ENCODE measurements at regions not wholly inside any gene's neighbourhood (a gene's known extent, or its start where the extent isn't known, plus 50 kb on each side); places are given as distances from the start of the nearest gene placed in this dataset.

- no peak overlapping the region for H3K4me3 ChIP-seq (ENCODE audit: low read length)
- no peak for DNase-seq (ENCODE audit: low read depth, low spot score)
Measured at GRCh38 chr11:111101881-111102280, 143.6 kb upstream of the POU2AF2 start.

- DNase-seq (ENCODE audit: low read depth, low spot score) = no peak
- H3K4me3 ChIP-seq (ENCODE audit: low read length) = no peak overlapping the region
Measured at GRCh38 chr11:111099028-111099713, 146.4 kb upstream of the POU2AF2 start.

GRCh38 chr11:111098091-111098490 is 147.4 kb upstream of the POU2AF2 start:
- DNase-seq (ENCODE audit: low read depth, low spot score) = no peak
- H3K4me3 ChIP-seq (ENCODE audit: low read length) = no peak overlapping the region

- DNase-seq (ENCODE audit: low read depth, low spot score) = no peak
- no peak overlapping the region for H3K4me3 ChIP-seq (ENCODE audit: low read length)
Measured at GRCh38 chr11:111097191-111097590, 148.3 kb upstream of the POU2AF2 start.

GRCh38 chr11:111095327-111095726 is 150.2 kb upstream of the POU2AF2 start:
- no peak for DNase-seq (ENCODE audit: low read depth, low spot score)
- H3K4me3 ChIP-seq (ENCODE audit: low read length) = no peak overlapping the region

GRCh38 chr11:111093061-111093460 is 152.5 kb upstream of the POU2AF2 start:
- H3K4me3 ChIP-seq (ENCODE audit: low read length) = no peak overlapping the region
- DNase-seq (ENCODE audit: low read depth, low spot score) = no peak

GRCh38 chr11:111091321-111091938 is 154.1 kb upstream of the POU2AF2 start:
- no peak for DNase-seq (ENCODE audit: low read depth, low spot score)
- no peak overlapping the region for H3K4me3 ChIP-seq (ENCODE audit: low read length)

GRCh38 chr11:111089759-111090158 is 155.8 kb upstream of the POU2AF2 start:
- DNase-seq (ENCODE audit: low read depth, low spot score) = no peak
- H3K4me3 ChIP-seq (ENCODE audit: low read length) = no peak overlapping the region

GRCh38 chr11:111088847-111089355 is 156.6 kb upstream of the POU2AF2 start:
- no peak for DNase-seq (ENCODE audit: low read depth, low spot score)
- H3K4me3 ChIP-seq (ENCODE audit: low read length) = no peak overlapping the region

GRCh38 chr11:111086058-111086457 is 159.5 kb upstream of the POU2AF2 start:
- no peak for DNase-seq (ENCODE audit: low read depth, low spot score)
- H3K4me3 ChIP-seq (ENCODE audit: low read length) = no peak overlapping the region

- no peak for DNase-seq (ENCODE audit: low read depth, low spot score)
- no peak overlapping the region for H3K4me3 ChIP-seq (ENCODE audit: low read length)
Measured at GRCh38 chr11:111082664-111083063, 162.9 kb upstream of the POU2AF2 start.

- no peak overlapping the region for H3K4me3 ChIP-seq (ENCODE audit: low read length)
- no peak for DNase-seq (ENCODE audit: low read depth, low spot score)
Measured at GRCh38 chr11:111081021-111081511, 164.5 kb upstream of the POU2AF2 start.

- no peak for DNase-seq (ENCODE audit: low read depth, low spot score)
- no peak overlapping the region for H3K4me3 ChIP-seq (ENCODE audit: low read length)
Measured at GRCh38 chr11:111077530-111078322, 167.8 kb upstream of the POU2AF2 start.

GRCh38 chr11:111069066-111069465 is 176.5 kb upstream of the POU2AF2 start:
- no peak overlapping the region for H3K4me3 ChIP-seq (ENCODE audit: low read length)
- no peak for DNase-seq (ENCODE audit: low read depth, low spot score)

GRCh38 chr11:111067994-111068393 is 177.5 kb upstream of the POU2AF2 start:
- no peak overlapping the region for H3K4me3 ChIP-seq (ENCODE audit: low read length)
- no peak for DNase-seq (ENCODE audit: low read depth, low spot score)

- DNase-seq (ENCODE audit: low read depth, low spot score) = no peak
- H3K4me3 ChIP-seq (ENCODE audit: low read length) = no peak overlapping the region
Measured at GRCh38 chr11:111066846-111067245, 178.7 kb upstream of the POU2AF2 start.

GRCh38 chr11:111063726-111064517 is 181.6 kb upstream of the POU2AF2 start:
- H3K4me3 ChIP-seq (ENCODE audit: low read length) = no peak overlapping the region
- no peak for DNase-seq (ENCODE audit: low read depth, low spot score)

GRCh38 chr11:111062420-111062819 is 183.1 kb upstream of the POU2AF2 start:
- no peak overlapping the region for H3K4me3 ChIP-seq (ENCODE audit: low read length)
- DNase-seq (ENCODE audit: low read depth, low spot score) = no peak

- no peak overlapping the region for H3K4me3 ChIP-seq (ENCODE audit: low read length)
- DNase-seq (ENCODE audit: low read depth, low spot score) = no peak
Measured at GRCh38 chr11:111059726-111060125, 185.8 kb upstream of the POU2AF2 start.

Measured in Jurkat, Clone E6-1 (cell line).